ENCODE measurements at regions not wholly inside any gene's neighbourhood (a gene's known extent, or its start where the extent isn't known, plus 50 kb on each side); places are given as distances from the start of the nearest gene placed in this dataset.

- Histone ChIP-seq H4K5ac (ENCODE audit: insufficient read length, low read depth, low read length) (no peak overlapping the region), H3K4me2 (ENCODE audit: insufficient read depth in 1 of 2, low read depth in 2 of 2, low read length in 2 of 2) (no peak overlapping the region), H4K20me1 (replicated peaks in 1 of 2; ENCODE audit: control insufficient read depth in 1 of 2, insufficient read depth in 2 of 2, low read length in 2 of 2) (no peaks in the 10 kb centered on the region), H3K4ac (replicated peaks; ENCODE audit: insufficient read length, low read depth, low read length) (no peak overlapping the region), H4K8ac (ENCODE audit: extremely low read depth, insufficient read depth, low read length) (no peak overlapping the region), H3K36me3 (ENCODE audit: control insufficient read depth in 2 of 4, insufficient read depth in 4 of 4, low read length in 3 of 4) (no peaks in the 10 kb centered on the region), H2BK20ac (ENCODE audit: low read length) (no peak overlapping the region), H3K14ac (ENCODE audit: insufficient read length) (no peak overlapping the region), H2BK12ac (ENCODE audit: low read depth, low read length) (no peak overlapping the region), H4K91ac (replicated peaks; ENCODE audit: insufficient read length, low read length) (no peak overlapping the region), H2BK120ac (replicated peaks; ENCODE audit: low read depth, low read length) (no peak overlapping the region), H2AK5ac (ENCODE audit: low read depth, low read length) (no peak overlapping the region), H3K23ac (ENCODE audit: insufficient read length) (no peak overlapping the region), H3K56ac (replicated peaks; ENCODE audit: insufficient read length, low read depth, low read length) (no peak overlapping the region), H3K18ac (ENCODE audit: extremely low read depth, low read length) (no peak overlapping the region), H3K27me3 (replicated peaks in 1 of 4; ENCODE audit: control insufficient read depth in 3 of 4, extremely low read depth in 1 of 4, insufficient read depth in 3 of 4, low read length in 3 of 4) (no peaks in the 10 kb centered on the region), H3K23me2 (ENCODE audit: low read depth, low read length) (no peaks in the 10 kb centered on the region), H2BK15ac (ENCODE audit: low read length) (no peak overlapping the region), H2AFZ (ENCODE audit: low read length) (no peak overlapping the region), H3K9ac (replicated peaks in 1 of 4; ENCODE audit: extremely low read depth in 1 of 4, low read depth in 3 of 4, low read length in 3 of 4) (no peak overlapping the region), H2BK5ac (ENCODE audit: low read depth, low read length) (no peak overlapping the region), H3K4me1 (replicated peaks in 1 of 4; ENCODE audit: control insufficient read depth in 3 of 4, insufficient read depth in 4 of 4, low read length in 3 of 4) (no peaks in the 10 kb centered on the region), H3K4me3 (ENCODE audit: extremely low read depth in 1 of 4, insufficient read depth in 2 of 4, low read depth in 3 of 4, low read length in 4 of 4) (no peak overlapping the region), H3K27ac (ENCODE audit: low read depth, low read length) (no peak overlapping the region), H3K79me2 (ENCODE audit: control insufficient read depth in 1 of 2, insufficient read depth in 2 of 2, low read length in 2 of 2) (no peaks in the 10 kb centered on the region), H3K9me3 (ENCODE audit: insufficient read depth in 2 of 2, low read depth in 1 of 2, low read length in 1 of 2) (no peaks in the 10 kb centered on the region), H3K79me1 (ENCODE audit: low read depth, low read length) (no peaks in the 10 kb centered on the region)
- ChIA-PET POLR2A (ENCODE audit: partially characterized antibody) (no interaction called here), CTCF (ENCODE audit: partially characterized antibody) (interaction anchor here (0.6 to 4.1 kb wide), 35 partner anchors 9 to 1199 kb away, joined by 3 to 37 read pairs (median 3); no protein-coding TSS in a partner anchor)
- 44% methylated on average over 6 of the region's 6 CpGs; no CpG with 5 or more reads in 1 of the 2 experiments for WGBS, 2 experiments (ENCODE audit: extremely low coverage in 1 of 2, insufficient coverage in 1 of 2, insufficient read length in 1 of 2, insufficient replicate concordance in 2 of 2, low coverage in 1 of 2, low lambda C conversion rate in 2 of 2, missing lambda C conversion rate in 1 of 2)
- FAIRE-seq: peak; percentile 57
- TF ChIP-seq RAD21 (IDR thresholded peaks at IDR 0.05 in 1 of 2, conservative IDR thresholded peaks at IDR 0.05 in 1 of 2; ENCODE audit: low read depth in 2 of 2, low read length in 2 of 2): peak; percentile 66 to 67
- peak in 2 of 3 experiments; percentile 30 to 77; a peak in 2 of 4 replicates for TF ChIP-seq CTCF (IDR thresholded peaks at IDR 0.05; ENCODE audit: control extremely low read depth in 1 of 3, insufficient read depth in 1 of 3, low read depth in 1 of 3, low read length in 3 of 3)
- no peak for TF ChIP-seq TAF7 (optimal IDR thresholded peaks at IDR 0.05; ENCODE audit: borderline replicate concordance, low read depth, low read length)
- no peak for DNase-seq (ENCODE audit: low read depth in 1 of 2, low spot score in 2 of 2)
Measured at GRCh38 chr12:17992002-17992656, 97.9 kb downstream of the RERGL start.

All from H1 (cell line).